ENCODE measurements at regions not wholly inside any gene's neighbourhood (a gene's known extent, or its start where the extent isn't known, plus 50 kb on each side); places are given as distances from the start of the nearest gene placed in this dataset.

GRCh38 chr13:105607016-105607415, 928.4 kb downstream of the EFNB2 start:
- TF ChIP-seq TEAD4 (IDR thresholded peaks at IDR 0.05; ENCODE audit: low read depth, low read length) (no peak), POLR2AphosphoS5 (IDR thresholded peaks at IDR 0.05; ENCODE audit: low read depth, low read length) (no peak), SIN3A (conservative IDR thresholded peaks at IDR 0.05 in 1 of 2, IDR thresholded peaks at IDR 0.05 in 1 of 2; ENCODE audit: low read depth in 1 of 2, low read length in 2 of 2) (no peak), CTCF (IDR thresholded peaks at IDR 0.05; ENCODE audit: control extremely low read depth in 1 of 3, insufficient read depth in 1 of 3, low read depth in 1 of 3, low read length in 3 of 3) (no peak), POLR2A (IDR thresholded peaks at IDR 0.05; ENCODE audit: control extremely low read depth in 1 of 2, low read depth in 2 of 2, low read length in 2 of 2) (no peak), SUZ12 (IDR thresholded peaks at IDR 0.05; ENCODE audit: low read length) (no peak), RFX5 (IDR thresholded peaks at IDR 0.05; ENCODE audit: borderline replicate concordance, low read depth, low read length) (no peak), SAP30 (IDR thresholded peaks at IDR 0.05; ENCODE audit: insufficient read depth, insufficient replicate concordance, low read length) (no peak), GABPA (IDR thresholded peaks at IDR 0.05; ENCODE audit: borderline replicate concordance, insufficient read depth, low read length) (no peak), NRF1 (IDR thresholded peaks at IDR 0.05; ENCODE audit: low read depth, low read length) (no peak), USF2 (IDR thresholded peaks at IDR 0.05; ENCODE audit: low read length) (no peak), MAFK (IDR thresholded peaks at IDR 0.05; ENCODE audit: low read depth, low read length) (no peak)
